ES-I3 (cell line): ENCODE measurements at regions not wholly inside any gene's neighbourhood (a gene's known extent, or its start where the extent isn't known, plus 50 kb on each side); places are given as distances from the start of the nearest gene placed in this dataset.
"Not testable (repeated sequence)": the region's sequence is repeated elsewhere in the genome, so short reads cannot be mapped to it uniquely, and the experiment has no call there.

Source experiments
- H3K36me3 ChIP-seq: 2 replicates; pipeline ENCODE4 v1.6.1; 2013; ENCODE audit warnings: mild to moderate bottlenecking, low read length, control low read depth, moderate library complexity; ENCODE audit not compliant: insufficient read depth
- H3K4me1 ChIP-seq: 2 replicates; pipeline ENCODE4 v1.6.1; 2013; ENCODE audit warnings: mild to moderate bottlenecking, control low read depth, low read length; ENCODE audit not compliant: insufficient read depth
- H3K9ac ChIP-seq: 2 replicates; pipeline ENCODE4 v1.6.1; 2013; ENCODE audit warnings: low read depth, mild to moderate bottlenecking, low read length, moderate library complexity
- H3K9me3 ChIP-seq: 2 replicates; pipeline ENCODE4 v1.6.1; 2013; ENCODE audit warnings: mild to moderate bottlenecking, low read length, moderate library complexity; ENCODE audit not compliant: control insufficient read depth, insufficient read depth

DNA sequence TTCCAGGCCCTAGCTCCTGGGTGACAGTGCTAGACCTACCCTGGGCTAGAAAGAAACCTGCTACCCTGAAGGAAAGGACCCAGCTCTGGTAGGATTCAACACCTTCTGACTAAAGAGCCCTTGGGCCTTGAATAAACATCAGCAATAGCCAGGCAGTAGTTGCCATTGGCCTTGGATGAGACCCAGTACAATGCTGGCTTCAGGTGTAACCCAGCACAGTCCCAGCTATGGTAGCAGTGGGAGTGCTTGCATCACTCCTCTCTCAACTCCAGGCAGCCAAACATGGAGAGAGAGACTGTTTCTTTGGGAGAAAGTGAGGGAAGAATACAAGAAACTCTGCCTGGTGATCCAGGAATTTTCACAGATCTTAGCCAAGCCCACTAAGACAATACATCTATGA, 73.5 kb upstream of the CXorf66 start:
- H3K9me3 ChIP-seq: peaks cover 3% of the 10 kb centered on the region; the same call in 1 of the 2 replicates
- H3K36me3 ChIP-seq: no peaks in the 10 kb centered on the region

DNA sequence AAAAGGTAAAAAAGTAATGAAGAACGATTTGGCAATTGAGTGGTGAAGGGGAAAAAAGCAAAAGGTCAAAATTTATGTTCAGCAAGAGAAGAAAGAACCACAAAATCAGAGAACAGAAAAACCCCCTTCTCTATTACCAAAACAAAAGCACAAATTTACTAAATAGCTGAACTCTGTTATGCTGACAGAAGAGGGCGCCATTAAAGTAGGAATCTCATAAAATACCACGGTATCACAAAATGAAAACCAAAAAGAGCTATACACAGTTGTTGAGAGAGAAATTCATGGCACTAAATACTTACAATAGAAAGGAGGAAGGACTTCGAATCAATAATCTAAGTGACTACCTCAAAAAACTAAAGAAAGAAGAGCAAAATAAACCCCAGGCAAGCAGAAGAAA, 69.6 kb upstream of the CXorf66 start:
- H3K4me1 ChIP-seq: 0 out of 2 replicates have a peak, but pooled peaks cover 5% of the 10 kb centered on the region
- H3K36me3 ChIP-seq: no peaks in the 10 kb centered on the region
- peaks cover 3% of the 10 kb centered on the region; the same call in 1 of the 2 replicates for H3K9me3 ChIP-seq
- no peak overlapping the region for H3K9ac ChIP-seq

More for the DNA sequence above, 73.5 kb upstream of the CXorf66 start:
- Histone ChIP-seq H3K9ac (no peak overlapping the region), H3K4me1 (0 out of 2 replicates have a peak, but pooled peaks cover 5% of the 10 kb centered on the region)

DNA sequence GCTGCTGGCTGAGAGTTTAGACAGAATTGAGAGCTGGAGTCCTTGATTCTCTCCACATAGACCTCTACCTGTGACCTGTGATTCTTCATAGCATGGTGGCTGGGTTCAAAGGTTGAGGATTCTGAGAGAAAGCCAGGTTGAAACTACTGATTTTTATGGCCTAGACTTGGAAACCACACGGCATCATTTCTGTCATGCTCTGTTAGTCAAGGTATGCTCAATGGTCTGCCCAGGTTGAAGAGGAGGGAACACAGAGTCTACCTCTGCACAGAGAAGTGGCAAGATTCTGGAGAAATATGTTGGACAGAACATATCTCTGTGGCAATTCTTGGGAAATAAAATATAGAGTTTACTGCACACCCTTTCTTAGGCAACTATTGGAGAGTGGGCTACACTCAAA, 57.2 kb upstream of the CXorf66 start:
- Histone ChIP-seq H3K9me3 (no peaks in the 10 kb centered on the region), H3K9ac (no peak overlapping the region), H3K36me3 (no peaks in the 10 kb centered on the region), H3K4me1 (no peaks in the 10 kb centered on the region)

DNA sequence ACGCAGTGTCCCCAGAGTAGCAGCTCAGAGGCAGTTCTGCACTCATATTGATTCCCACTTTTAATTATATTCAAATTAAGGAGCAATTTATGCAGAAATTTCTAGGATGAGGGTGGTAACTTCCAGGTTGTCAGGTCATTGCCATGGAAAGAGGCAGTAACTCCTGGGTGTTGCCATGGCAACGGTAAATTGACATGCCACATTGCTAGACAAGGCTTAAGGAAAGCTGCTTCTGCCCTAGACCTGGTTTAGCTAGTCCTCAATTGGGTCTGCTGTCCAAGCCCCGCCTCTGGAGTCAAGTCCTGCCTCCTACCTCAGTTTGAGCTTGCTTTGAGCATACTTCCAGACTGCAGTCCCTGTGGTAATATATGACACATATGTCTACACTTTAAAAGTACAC, 53.8 kb upstream of the CXorf66 start:
- H3K4me1 ChIP-seq, H3K9me3 ChIP-seq, H3K36me3 ChIP-seq: not testable (repeated sequence)

More for the DNA sequence above, 53.8 kb upstream of the CXorf66 start:
- H3K9ac ChIP-seq: not testable (repeated sequence)
